Neural cell (in vitro differentiated cells): ENCODE measurements at regions not wholly inside any gene's neighbourhood (a gene's known extent, or its start where the extent isn't known, plus 50 kb on each side); places are given as distances from the start of the nearest gene placed in this dataset.

Source experiments
- CTCF ChIP-seq: fragments of 450-650 bp; IDR thresholded peaks from 2 replicates; pipeline ENCODE4 v1.5.1; 2014; ENCODE audit warnings: antibody characterized with exemption, mild to moderate bottlenecking, moderate library complexity; ENCODE audit not compliant: poor library complexity, severe bottlenecking
- EP300 ChIP-seq: fragments of 450-650 bp; conservative IDR thresholded peaks from 2 replicates; pipeline ENCODE4 v1.6.1; 2014; ENCODE audit warnings: antibody characterized with exemption, mild to moderate bottlenecking, moderate library complexity; ENCODE audit not compliant: poor library complexity, severe bottlenecking
- EZH2 ChIP-seq: fragments of 200-600, 300-800 bp; shearing (Covaris generic), sonication (generic); IDR thresholded peaks from 2 replicates; pipeline ENCODE4 v1.6.1; 2014; ENCODE audit warnings: antibody characterized with exemption, low read length, borderline replicate concordance, mild to moderate bottlenecking; ENCODE audit not compliant: insufficient read depth, poor library complexity, severe bottlenecking
- MXI1 ChIP-seq: fragments of 450-650 bp; conservative IDR thresholded peaks from 2 replicates; pipeline ENCODE4 v1.6.1; 2014; ENCODE audit warnings: antibody characterized with exemption, mild to moderate bottlenecking; ENCODE audit not compliant: poor library complexity, severe bottlenecking
- POLR2AphosphoS5 ChIP-seq: IDR thresholded peaks from 2 replicates; pipeline ENCODE4 v1.6.1; 2012
- RAD21 ChIP-seq: fragments of 450-650 bp; conservative IDR thresholded peaks from 2 replicates; pipeline ENCODE4 v1.6.1; 2014; ENCODE audit warnings: antibody characterized with exemption, mild to moderate bottlenecking, moderate library complexity
- REST ChIP-seq: IDR thresholded peaks from 2 replicates; pipeline ENCODE4 v1.6.1; 2012; ENCODE audit warnings: borderline replicate concordance
- SMC3 ChIP-seq: fragments of 450-650 bp; conservative IDR thresholded peaks from 2 replicates; pipeline ENCODE4 v1.6.1; 2014; ENCODE audit warnings: antibody characterized with exemption, mild to moderate bottlenecking, moderate library complexity; ENCODE audit not compliant: poor library complexity
- TAF1 ChIP-seq: IDR thresholded peaks from 2 replicates; pipeline ENCODE4 v1.6.1; 2012; ENCODE audit warnings: low read depth

- TF ChIP-seq CTCF, result no peak
- TF ChIP-seq REST, result no peak
- no peak for TF ChIP-seq EZH2
- TF ChIP-seq MXI1, result no peak
- TF ChIP-seq POLR2AphosphoS5, result no peak
- no peak for TF ChIP-seq RAD21
- no peak for TF ChIP-seq EP300
- TF ChIP-seq TAF1, result no peak
- no peak for TF ChIP-seq SMC3
These were observed 499.1 kb upstream of the HS6ST1 start for GRCh38 chr2:128817813-128818212.
